Muscle layer of colon (tissue), 2 donors: ENCODE measurements at regions not wholly inside any gene's neighbourhood (a gene's known extent, or its start where the extent isn't known, plus 50 kb on each side); places are given as distances from the start of the nearest gene placed in this dataset.

Experiments
- H3K27ac ChIP-seq: one replicate; pipeline ENCODE4 v1.7.0; 2013; ENCODE audit warnings: low read depth, mild to moderate bottlenecking, low read length, moderate library complexity
- H3K27me3 ChIP-seq, 2 donors: one replicate each; pipeline ENCODE4 v1.7.0; 2013; ENCODE audit warnings: low read length in 2 of 2, mild to moderate bottlenecking in 2 of 2; ENCODE audit not compliant: insufficient read depth in 2 of 2, control insufficient read depth in 1 of 2
- H3K36me3 ChIP-seq: one replicate; pipeline ENCODE4 v1.7.0; 2013; ENCODE audit warnings: mild to moderate bottlenecking, low read length; ENCODE audit not compliant: insufficient read depth
- H3K4me1 ChIP-seq: one replicate; pipeline ENCODE4 v1.7.0; 2013; ENCODE audit warnings: mild to moderate bottlenecking, low read length; ENCODE audit not compliant: insufficient read depth
- H3K4me3 ChIP-seq, 2 donors: one replicate each; pipeline ENCODE4 v1.7.0; 2013; ENCODE audit warnings: low read length in 2 of 2, low read depth in 1 of 2, mild to moderate bottlenecking in 1 of 2, moderate library complexity in 1 of 2
- H3K9ac ChIP-seq: one replicate; pipeline ENCODE4 v1.7.0; 2013; ENCODE audit warnings: low read length
- H3K9me3 ChIP-seq: one replicate; pipeline ENCODE4 v1.7.0; 2013; ENCODE audit warnings: mild to moderate bottlenecking, low read length
- donor health status: abdominal sarcoma.
- donor health status: Adenocarcinoma of cecum.

- H3K27me3 ChIP-seq = no peaks in the 10 kb centered on the region
- no peaks in the 10 kb centered on the region for H3K9me3 ChIP-seq
- H3K36me3 ChIP-seq = no peaks in the 10 kb centered on the region
- no peak overlapping the region for H3K27ac ChIP-seq
- H3K4me3 ChIP-seq = no peak overlapping the region
- no peaks in the 10 kb centered on the region for H3K4me1 ChIP-seq
- no peak overlapping the region for H3K9ac ChIP-seq
Measured at GRCh38 chr13:47463002-47463401, 538.1 kb downstream of the SUCLA2 start.

DNA sequence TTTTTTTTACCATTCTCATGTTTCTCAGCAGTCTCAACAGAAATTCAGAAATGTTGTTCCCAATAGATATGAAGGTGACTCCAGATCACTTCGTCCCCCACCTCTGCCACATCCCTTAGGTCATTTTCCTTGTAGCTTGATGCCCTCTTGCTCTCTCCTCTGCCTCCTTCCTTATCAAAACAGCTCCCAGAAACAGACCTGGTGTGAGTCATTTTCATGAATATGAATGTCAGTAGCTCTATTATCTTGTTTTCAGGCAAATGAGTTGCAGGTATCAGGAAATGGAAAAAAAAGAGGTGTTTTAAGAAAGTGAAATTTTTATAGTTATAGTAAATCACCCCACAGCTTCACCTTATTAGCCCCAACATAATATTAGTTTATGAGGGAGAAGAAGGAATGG is 539.3 kb downstream of the SUCLA2 start:
- no peaks in the 10 kb centered on the region for H3K4me1 ChIP-seq
- no peaks in the 10 kb centered on the region for H3K36me3 ChIP-seq
- no peaks in the 10 kb centered on the region for H3K9me3 ChIP-seq

DNA sequence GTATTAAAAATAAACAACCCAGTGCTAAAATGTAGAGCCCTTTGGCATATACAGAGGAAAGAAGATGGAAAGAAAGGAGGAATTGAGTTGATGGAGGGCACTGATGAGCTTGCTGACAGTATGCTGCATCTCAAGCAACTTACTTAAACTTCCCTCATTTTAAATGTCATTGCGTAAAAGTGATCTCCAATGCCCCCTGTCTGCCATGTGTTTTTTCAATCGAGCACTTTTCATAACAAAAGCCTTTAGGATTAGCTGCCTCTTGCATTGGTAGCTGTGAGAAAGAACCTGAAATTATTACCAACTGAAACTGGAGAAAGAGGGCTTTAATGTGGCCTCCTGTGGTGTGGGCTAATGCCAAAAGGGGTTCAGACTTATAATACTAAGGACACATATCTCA is 541.6 kb downstream of the SUCLA2 start:
- Histone ChIP-seq H3K4me3 (no peak overlapping the region), H3K4me1 (no peaks in the 10 kb centered on the region), H3K36me3 (no peaks in the 10 kb centered on the region), H3K27ac (no peak overlapping the region), H3K9ac (no peak overlapping the region), H3K27me3 (no peaks in the 10 kb centered on the region), H3K9me3 (no peaks in the 10 kb centered on the region)

More for the DNA sequence above, 539.3 kb downstream of the SUCLA2 start:
- no peak overlapping the region for H3K4me3 ChIP-seq
- H3K27me3 ChIP-seq = no peaks in the 10 kb centered on the region
- H3K27ac ChIP-seq = no peak overlapping the region
- no peak overlapping the region for H3K9ac ChIP-seq

DNA sequence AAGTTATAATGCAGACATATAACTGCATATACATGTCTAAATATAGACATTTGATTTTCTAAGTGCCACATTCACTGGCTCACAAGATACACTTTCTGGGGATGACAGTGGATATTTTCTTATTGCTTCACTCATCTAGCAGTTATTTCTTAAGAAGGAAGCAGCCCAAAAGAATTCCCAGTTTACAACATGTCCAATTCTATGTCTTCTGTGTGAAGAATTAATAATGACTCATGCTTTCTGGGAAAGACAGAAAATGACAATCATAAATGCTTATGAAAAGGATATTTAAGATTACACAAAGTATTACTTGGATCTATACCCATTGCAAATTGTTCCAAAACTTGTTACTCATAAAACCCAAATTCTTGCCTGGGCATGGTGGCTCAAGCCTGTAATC is 543.4 kb downstream of the SUCLA2 start:
- no peaks in the 10 kb centered on the region for H3K36me3 ChIP-seq
- no peaks in the 10 kb centered on the region for H3K9me3 ChIP-seq
- H3K4me1 ChIP-seq = no peaks in the 10 kb centered on the region
- no peak overlapping the region for H3K9ac ChIP-seq
- no peak overlapping the region for H3K27ac ChIP-seq
- no peaks in the 10 kb centered on the region for H3K27me3 ChIP-seq
- H3K4me3 ChIP-seq = no peak overlapping the region

DNA sequence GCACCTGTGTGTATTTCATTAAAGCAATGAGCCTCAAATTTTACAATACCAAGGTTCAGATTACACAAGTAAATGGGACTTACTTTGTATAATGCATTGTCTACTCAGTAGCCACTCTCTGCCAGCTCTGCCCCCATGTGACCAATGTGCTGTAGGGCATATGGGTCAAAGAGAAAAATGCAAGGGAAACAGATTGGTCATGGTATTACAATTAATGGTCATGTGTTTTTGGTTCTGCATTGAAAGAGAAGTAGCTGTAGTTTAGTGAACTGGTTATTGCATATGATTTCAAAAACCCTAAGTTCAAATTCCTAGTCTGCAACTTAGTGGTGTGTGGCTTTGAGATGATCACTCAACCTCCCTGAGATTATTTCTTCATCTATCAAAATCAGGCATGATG is 545.4 kb downstream of the SUCLA2 start:
- H3K4me3 ChIP-seq = no peak overlapping the region
- H3K36me3 ChIP-seq = no peaks in the 10 kb centered on the region
- H3K9ac ChIP-seq = no peak overlapping the region
- H3K27me3 ChIP-seq = no peaks in the 10 kb centered on the region
- H3K9me3 ChIP-seq = no peaks in the 10 kb centered on the region
- H3K27ac ChIP-seq = no peak overlapping the region
- H3K4me1 ChIP-seq = no peaks in the 10 kb centered on the region

- no peak overlapping the region for H3K27ac ChIP-seq
- no peaks in the 10 kb centered on the region for H3K9me3 ChIP-seq
- no peaks in the 10 kb centered on the region for H3K4me1 ChIP-seq
- no peaks in the 10 kb centered on the region for H3K27me3 ChIP-seq
- H3K9ac ChIP-seq = no peak overlapping the region
- H3K4me3 ChIP-seq = no peak overlapping the region
- H3K36me3 ChIP-seq = no peaks in the 10 kb centered on the region
Measured at GRCh38 chr13:47454986-47455385, 546.1 kb downstream of the SUCLA2 start.

GRCh38 chr13:47437406-47437805 is 540.6 kb upstream of the HTR2A start:
- Histone ChIP-seq H3K4me3 (no peak overlapping the region), H3K27me3 (no peaks in the 10 kb centered on the region), H3K9ac (no peak overlapping the region), H3K9me3 (no peaks in the 10 kb centered on the region), H3K4me1 (no peaks in the 10 kb centered on the region), H3K27ac (no peak overlapping the region), H3K36me3 (no peaks in the 10 kb centered on the region)

DNA sequence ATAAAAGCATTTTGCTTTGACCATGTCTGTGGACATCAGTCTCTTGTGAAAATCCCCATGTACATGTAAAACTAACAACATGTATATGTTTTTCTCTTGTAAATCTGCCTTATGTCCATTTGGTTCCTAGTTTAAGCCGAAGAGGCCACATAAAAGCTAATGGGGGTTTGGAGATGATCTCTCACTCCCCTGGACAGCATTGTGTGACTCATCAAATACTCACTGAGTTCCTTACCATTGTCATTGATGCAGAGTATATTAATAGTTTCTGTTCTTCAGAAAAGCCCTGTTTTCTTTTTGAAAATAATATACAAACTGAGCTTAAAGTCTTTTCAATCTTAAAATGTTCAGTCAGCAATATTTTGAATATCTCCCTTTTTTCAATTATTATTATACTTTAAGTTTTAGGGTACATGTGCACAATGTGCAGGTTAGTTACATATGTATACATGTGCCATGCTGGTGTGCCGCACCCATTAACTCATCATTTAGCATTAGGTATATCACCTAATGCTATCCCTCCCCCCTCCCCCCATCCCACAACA is 536.7 kb upstream of the HTR2A start:
- no peak overlapping the region for H3K9ac ChIP-seq
- no peaks in the 10 kb centered on the region for H3K36me3 ChIP-seq
- H3K27me3 ChIP-seq = no peaks in the 10 kb centered on the region
- no peaks in the 10 kb centered on the region for H3K9me3 ChIP-seq
- no peaks in the 10 kb centered on the region for H3K4me1 ChIP-seq
- no peak overlapping the region for H3K27ac ChIP-seq
- no peak overlapping the region for H3K4me3 ChIP-seq

DNA sequence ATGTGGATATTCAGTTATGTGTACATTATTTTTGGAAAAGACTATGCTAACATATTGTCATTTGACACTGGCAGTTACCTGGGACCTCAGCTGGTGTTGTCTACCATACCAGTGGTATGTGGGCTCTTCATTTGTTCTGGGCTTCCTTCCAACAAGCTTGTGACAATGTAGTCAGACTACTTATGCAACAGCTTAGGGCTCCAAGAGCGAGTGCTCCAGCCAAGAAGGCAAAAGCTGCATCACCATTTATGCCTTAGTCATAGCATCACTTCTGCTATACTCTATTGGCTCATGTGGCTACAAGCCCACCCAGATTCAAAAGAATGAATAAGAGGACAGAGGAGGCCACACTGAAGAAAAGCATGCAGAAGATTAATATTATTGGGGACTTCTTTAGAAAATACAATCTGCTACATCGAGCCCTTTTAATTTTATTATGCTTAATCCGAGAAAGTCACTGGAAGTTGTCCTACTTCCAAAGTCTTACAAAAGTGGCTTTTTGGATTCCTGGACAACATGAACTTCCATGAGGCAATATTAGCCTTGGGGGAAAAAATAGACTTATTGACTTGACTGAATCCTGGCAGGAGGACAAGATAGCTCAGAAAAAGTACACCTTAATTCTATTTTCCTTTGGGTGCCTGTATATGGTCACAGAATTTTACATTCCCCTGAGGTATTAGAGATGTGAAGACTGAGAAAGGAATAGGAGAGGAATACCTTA is 529.4 kb upstream of the HTR2A start:
- Histone ChIP-seq H3K27me3 (no peaks in the 10 kb centered on the region), H3K4me3 (no peak overlapping the region), H3K4me1 (no peaks in the 10 kb centered on the region), H3K27ac (no peak overlapping the region), H3K36me3 (no peaks in the 10 kb centered on the region), H3K9me3 (no peaks in the 10 kb centered on the region), H3K9ac (no peak overlapping the region)

DNA sequence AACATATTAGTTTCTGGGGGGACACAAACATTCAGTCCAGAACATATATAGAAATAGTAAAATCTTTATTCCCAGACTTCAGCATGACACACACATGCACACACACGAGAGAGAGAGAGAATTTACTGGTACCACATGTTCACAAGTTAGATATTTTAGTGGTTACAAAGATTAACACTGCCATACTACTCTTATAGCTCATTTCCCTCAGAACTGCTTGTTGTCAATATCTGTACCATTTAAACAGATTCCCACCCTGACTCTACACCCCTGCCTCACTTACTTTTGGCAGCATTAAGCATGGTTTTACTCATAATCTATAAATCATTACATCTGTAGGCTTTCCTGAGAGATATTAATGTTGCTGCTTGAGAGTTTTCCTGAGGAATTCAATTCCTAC is 524.7 kb upstream of the HTR2A start:
- no peaks in the 10 kb centered on the region for H3K36me3 ChIP-seq
- no peaks in the 10 kb centered on the region for H3K4me1 ChIP-seq
- H3K4me3 ChIP-seq = no peak overlapping the region
- H3K9me3 ChIP-seq = no peaks in the 10 kb centered on the region
- H3K27me3 ChIP-seq = no peaks in the 10 kb centered on the region
- no peak overlapping the region for H3K9ac ChIP-seq
- no peak overlapping the region for H3K27ac ChIP-seq

DNA sequence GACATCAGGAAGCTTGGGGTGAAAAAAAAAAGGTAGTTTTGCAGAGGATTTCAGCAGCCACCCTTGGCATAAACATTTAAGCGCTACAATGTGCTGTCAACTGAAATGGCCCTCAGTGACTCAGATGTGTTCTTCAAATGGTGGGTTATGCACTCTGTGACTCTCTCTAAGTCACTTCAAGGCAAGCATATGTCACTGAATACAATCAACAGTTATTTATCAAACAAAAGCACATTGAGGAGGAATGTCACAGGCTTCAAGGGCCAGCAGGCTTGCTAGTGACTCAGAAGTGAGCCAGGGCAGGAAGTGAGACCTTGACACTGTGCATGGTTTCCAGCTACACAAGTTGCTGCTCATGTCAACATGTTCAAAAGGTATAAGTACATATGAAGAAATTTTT is 523.7 kb upstream of the HTR2A start:
- Histone ChIP-seq H3K4me1 (no peaks in the 10 kb centered on the region), H3K36me3 (no peaks in the 10 kb centered on the region), H3K27me3 (no peaks in the 10 kb centered on the region), H3K9me3 (no peaks in the 10 kb centered on the region), H3K9ac (no peak overlapping the region), H3K4me3 (no peak overlapping the region), H3K27ac (no peak overlapping the region)

DNA sequence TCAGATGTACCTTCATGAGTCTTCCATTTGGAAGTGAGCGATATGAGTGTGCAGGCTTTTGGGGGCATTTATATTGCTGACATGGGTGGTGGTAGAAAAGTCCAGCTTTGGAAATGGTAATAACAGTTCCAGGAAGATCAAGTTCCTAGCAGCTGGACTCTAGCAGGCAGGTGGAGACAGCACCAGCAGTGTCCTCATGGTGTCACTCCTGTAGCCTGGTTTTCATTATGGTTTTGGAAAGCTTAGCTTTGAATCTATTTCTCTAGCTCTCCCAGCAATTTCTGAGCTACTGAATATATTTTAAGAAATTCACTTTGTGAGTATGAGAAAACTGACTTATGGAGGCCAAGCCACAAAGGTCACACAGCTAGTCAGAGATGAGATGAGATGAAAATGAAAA is 523.2 kb upstream of the HTR2A start:
- no peak overlapping the region for H3K9ac ChIP-seq
- no peaks in the 10 kb centered on the region for H3K4me1 ChIP-seq
- H3K4me3 ChIP-seq = no peak overlapping the region
- no peaks in the 10 kb centered on the region for H3K36me3 ChIP-seq
- H3K27me3 ChIP-seq = no peaks in the 10 kb centered on the region
- H3K9me3 ChIP-seq = no peaks in the 10 kb centered on the region
- H3K27ac ChIP-seq = no peak overlapping the region
